ENCODE measurements at regions not wholly inside any gene's neighbourhood (a gene's known extent, or its start where the extent isn't known, plus 50 kb on each side); places are given as distances from the start of the nearest gene placed in this dataset.

- ChIA-PET POLR2A (no interaction called here), CTCF (no interaction called here)
- TF ChIP-seq POLR2AphosphoS5 (IDR thresholded peaks at IDR 0.05; ENCODE audit: low read depth, low read length) (no peak), TCF7L2 (IDR thresholded peaks at IDR 0.05; ENCODE audit: low read depth, low read length) (no peak), SIN3A (IDR thresholded peaks at IDR 0.05; ENCODE audit: borderline replicate concordance, insufficient read depth, low read depth, low read length) (no peak), CTCF (IDR thresholded peaks at IDR 0.05) (no peak)
- TF ChIP-seq, protein P1, sequence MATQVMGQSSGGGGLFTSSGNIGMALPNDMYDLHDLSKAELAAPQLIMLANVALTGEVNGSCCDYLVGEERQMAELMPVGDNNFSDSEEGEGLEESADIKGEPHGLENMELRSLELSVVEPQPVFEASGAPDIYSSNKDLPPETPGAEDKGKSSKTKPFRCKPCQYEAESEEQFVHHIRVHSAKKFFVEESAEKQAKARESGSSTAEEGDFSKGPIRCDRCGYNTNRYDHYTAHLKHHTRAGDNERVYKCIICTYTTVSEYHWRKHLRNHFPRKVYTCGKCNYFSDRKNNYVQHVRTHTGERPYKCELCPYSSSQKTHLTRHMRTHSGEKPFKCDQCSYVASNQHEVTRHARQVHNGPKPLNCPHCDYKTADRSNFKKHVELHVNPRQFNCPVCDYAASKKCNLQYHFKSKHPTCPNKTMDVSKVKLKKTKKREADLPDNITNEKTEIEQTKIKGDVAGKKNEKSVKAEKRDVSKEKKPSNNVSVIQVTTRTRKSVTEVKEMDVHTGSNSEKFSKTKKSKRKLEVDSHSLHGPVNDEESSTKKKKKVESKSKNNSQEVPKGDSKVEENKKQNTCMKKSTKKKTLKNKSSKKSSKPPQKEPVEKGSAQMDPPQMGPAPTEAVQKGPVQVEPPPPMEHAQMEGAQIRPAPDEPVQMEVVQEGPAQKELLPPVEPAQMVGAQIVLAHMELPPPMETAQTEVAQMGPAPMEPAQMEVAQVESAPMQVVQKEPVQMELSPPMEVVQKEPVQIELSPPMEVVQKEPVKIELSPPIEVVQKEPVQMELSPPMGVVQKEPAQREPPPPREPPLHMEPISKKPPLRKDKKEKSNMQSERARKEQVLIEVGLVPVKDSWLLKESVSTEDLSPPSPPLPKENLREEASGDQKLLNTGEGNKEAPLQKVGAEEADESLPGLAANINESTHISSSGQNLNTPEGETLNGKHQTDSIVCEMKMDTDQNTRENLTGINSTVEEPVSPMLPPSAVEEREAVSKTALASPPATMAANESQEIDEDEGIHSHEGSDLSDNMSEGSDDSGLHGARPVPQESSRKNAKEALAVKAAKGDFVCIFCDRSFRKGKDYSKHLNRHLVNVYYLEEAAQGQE (IDR thresholded peaks at IDR 0.05; ENCODE audit: insufficient read depth in 1 of 2, low read depth in 2 of 2, low read length in 1 of 2): no peak
- intact Hi-C loops (cut with micrococcal nuclease; ENCODE audit: unreplicated experiment): no loop called here
- Histone ChIP-seq H3K36me3 (ENCODE audit: control insufficient read depth, insufficient read depth, low read length) (no peaks in the 10 kb centered on the region), H3K4me3 (ENCODE audit: low read depth in 2 of 2, low read length in 2 of 2) (no peak overlapping the region), H3K4me1 (ENCODE audit: control insufficient read depth, insufficient read depth, low read length) (peaks cover 5% of the 10 kb centered on the region; the same call in 1 of the 2 replicates), H3K9me3 (ENCODE audit: control insufficient read depth, insufficient read depth, low read depth, low read length) (no peaks in the 10 kb centered on the region), H3K27me3 (ENCODE audit: control insufficient read depth, insufficient read depth, low read length) (no peaks in the 10 kb centered on the region), H3K27ac (ENCODE audit: low read length) (no peak overlapping the region)
- ATAC-seq (no peak), DNase-seq (ENCODE audit: low read depth, low spot score) (no peak)
- no TSS peak for BruUV-seq (replicated peaks)
- in situ Hi-C loops (cut with HindIII; ENCODE audit: low pct_unique_long_range_greater_than_20kb, low sequenced_read_pairs): no loop called here
These were observed 334.5 kb downstream of the PIK3R1 start for GRCh38 chr5:68550015-68550414.

DNA sequence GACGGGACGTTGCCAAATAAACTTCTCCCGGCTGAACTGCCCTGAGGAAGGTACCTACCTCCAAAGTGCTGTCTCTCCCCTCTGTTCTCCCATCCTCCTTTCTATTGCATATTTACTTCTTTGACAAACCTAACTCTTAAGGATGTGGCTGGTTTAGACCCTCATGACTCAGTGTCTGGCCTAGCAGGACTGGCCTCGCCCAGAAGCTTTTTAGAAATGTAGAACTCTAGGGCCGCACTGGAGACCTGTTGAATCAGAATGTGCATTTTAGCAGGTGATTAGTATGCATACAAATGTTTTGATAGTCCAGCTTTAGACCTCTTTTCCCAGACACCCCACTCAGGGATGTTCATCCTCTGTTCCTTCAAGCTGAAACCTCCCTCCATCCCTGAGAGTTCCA lies 335.9 kb downstream of the PIK3R1 start:
- in situ Hi-C loops (cut with HindIII; ENCODE audit: low pct_unique_long_range_greater_than_20kb, low sequenced_read_pairs) (no loop called here), intact Hi-C loops (cut with micrococcal nuclease; ENCODE audit: unreplicated experiment) (no loop called here)
- no peak overlapping the region for H3K4me3 ChIP-seq (ENCODE audit: low read depth in 2 of 2, low read length in 2 of 2)
- BruUV-seq (replicated peaks): no TSS peak
- H3K9me3 ChIP-seq (ENCODE audit: control insufficient read depth, insufficient read depth, low read depth, low read length): no peaks in the 10 kb centered on the region
- ATAC-seq (no peak), DNase-seq (ENCODE audit: low read depth, low spot score) (no peak)
- ChIA-PET CTCF (no interaction called here), POLR2A (no interaction called here)
- no peaks in the 10 kb centered on the region for H3K36me3 ChIP-seq (ENCODE audit: control insufficient read depth, insufficient read depth, low read length)
- no peaks in the 10 kb centered on the region for H3K27me3 ChIP-seq (ENCODE audit: control insufficient read depth, insufficient read depth, low read length)
- peaks cover 5% of the 10 kb centered on the region; the same call in 1 of the 2 replicates for H3K4me1 ChIP-seq (ENCODE audit: control insufficient read depth, insufficient read depth, low read length)
- no peak overlapping the region for H3K27ac ChIP-seq (ENCODE audit: low read length)
- TF ChIP-seq POLR2AphosphoS5 (IDR thresholded peaks at IDR 0.05; ENCODE audit: low read depth, low read length) (no peak), CTCF (IDR thresholded peaks at IDR 0.05) (no peak), SIN3A (IDR thresholded peaks at IDR 0.05; ENCODE audit: borderline replicate concordance, insufficient read depth, low read depth, low read length) (no peak), TCF7L2 (IDR thresholded peaks at IDR 0.05; ENCODE audit: low read depth, low read length) (no peak)
- TF ChIP-seq, protein P1 (IDR thresholded peaks at IDR 0.05; ENCODE audit: insufficient read depth in 1 of 2, low read depth in 2 of 2, low read length in 1 of 2): no peak
